Glomerular visceral epithelial cell (primary cell): ENCODE measurements at regions not wholly inside any gene's neighbourhood (a gene's known extent, or its start where the extent isn't known, plus 50 kb on each side); places are given as distances from the start of the nearest gene placed in this dataset.

Source experiments
- DNase-seq: peaks from one replicate; pipeline ENCODE4 v3.0.0-alpha.2; 2016; ENCODE audit errors: extremely low spot score

DNA sequence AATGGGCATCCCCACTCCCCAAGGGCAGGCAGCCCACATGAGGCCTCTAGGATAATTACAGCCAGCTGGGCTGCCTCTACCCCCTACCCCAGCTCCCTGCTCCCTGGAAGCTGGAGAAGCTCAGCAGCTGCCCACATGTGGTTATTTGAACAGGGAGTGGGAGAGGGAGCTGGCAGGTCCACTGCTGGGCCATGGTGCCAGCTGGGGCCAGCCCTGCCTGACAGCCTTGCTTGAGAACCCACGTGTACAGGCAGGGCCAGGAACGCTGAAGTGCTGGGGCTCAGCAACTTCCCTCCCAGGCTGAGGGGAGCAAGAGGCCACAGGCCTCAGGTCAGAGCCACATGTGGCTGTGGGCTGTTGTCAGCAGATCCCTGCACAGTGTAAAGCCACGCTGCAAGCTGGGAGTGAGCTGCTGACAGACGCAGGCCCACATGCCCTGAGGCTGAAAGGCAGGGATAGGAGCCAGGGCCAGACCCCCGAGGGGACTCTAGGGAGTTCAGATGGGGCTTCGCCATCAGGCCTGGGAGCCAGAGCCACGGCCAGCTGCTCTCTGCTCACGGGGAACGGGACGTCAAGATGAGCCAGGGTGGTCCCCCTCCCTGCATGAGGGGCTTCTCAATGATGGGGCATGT lies 129.0 kb downstream of the SYF2 start:
- DNase-seq, result no peak

DNA sequence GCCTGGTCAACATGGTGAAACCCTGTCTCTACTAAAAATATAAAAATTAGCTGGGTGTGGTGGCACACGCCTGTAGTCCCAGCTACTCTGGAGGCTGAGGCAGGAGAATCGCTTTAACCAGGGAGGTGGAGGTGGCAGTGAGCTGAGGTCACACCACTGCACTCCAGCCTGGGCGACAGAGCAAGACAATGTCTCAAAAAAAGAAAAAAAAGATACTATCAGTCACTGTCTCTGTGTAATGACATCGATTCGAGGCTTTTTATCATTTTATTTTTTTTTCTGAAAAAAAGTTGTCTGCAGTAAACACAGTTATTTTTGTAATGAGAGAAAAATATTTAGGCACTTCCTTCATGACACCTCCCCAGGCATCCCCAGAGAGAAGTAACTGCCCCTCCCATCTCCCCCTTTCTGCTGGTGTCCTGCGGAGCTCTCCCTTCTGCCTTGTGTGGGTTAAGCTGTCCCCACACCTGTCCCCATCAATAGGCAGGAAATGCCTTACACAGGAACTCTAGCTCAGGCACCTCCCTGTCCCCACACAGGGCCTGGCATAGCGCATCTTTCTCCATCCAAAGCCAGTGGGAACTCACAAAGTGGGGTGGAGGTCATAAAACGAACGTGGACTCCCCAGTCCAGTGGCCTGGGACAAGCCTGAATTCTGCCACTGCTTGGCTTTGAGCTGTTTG lies 132.0 kb downstream of the SYF2 start:
- DNase-seq, result no peak

DNA sequence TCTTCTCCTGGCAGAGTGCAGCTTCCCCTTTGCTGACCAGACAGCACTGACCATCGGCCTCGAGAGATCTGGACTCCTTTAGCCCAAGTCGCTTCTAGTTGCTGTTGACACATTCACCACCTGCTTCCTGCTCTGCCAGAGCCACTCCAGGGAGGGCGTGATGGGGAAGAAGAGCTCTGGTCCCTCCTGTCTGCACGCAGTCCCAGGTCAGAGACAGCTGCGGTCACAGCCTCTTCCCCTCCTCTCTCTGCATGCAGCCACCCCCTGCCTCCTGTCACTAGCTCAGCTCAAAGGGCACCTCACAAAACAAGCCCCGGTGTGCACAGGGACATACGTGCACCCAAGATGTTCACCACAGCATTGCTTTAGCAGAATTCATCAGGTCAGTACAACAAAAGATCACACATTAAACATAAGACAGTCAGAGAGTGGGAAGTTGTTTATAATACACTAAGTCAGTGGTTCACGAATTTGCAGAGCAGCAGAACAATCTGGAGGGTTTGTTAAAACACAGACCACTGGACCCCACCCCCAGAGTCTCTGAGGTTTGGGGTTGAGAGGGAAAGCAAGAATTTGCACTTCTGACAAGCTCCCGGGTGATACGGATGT lies 132.9 kb downstream of the SYF2 start:
- DNase-seq, result no peak

DNA sequence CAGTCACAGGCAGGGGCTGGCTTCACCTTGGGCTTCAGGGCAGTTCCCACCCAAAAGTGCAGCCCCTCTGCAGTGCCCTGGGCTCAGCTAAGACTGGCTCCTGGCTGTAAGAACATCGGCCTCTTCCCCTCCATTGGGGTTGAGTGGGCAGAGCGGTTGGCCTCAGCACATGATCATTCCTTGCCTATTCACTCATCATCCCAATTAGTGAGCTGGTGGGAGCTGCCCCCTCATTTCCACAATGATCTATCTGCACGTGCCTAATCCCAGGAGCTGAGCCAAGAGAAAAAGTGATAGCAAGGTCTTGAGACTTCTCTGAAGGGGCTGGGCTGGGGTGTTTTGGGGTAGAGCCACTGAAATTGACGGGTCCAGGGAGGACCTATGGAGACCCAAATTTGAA lies 133.6 kb downstream of the SYF2 start:
- DNase-seq, result no peak

DNA sequence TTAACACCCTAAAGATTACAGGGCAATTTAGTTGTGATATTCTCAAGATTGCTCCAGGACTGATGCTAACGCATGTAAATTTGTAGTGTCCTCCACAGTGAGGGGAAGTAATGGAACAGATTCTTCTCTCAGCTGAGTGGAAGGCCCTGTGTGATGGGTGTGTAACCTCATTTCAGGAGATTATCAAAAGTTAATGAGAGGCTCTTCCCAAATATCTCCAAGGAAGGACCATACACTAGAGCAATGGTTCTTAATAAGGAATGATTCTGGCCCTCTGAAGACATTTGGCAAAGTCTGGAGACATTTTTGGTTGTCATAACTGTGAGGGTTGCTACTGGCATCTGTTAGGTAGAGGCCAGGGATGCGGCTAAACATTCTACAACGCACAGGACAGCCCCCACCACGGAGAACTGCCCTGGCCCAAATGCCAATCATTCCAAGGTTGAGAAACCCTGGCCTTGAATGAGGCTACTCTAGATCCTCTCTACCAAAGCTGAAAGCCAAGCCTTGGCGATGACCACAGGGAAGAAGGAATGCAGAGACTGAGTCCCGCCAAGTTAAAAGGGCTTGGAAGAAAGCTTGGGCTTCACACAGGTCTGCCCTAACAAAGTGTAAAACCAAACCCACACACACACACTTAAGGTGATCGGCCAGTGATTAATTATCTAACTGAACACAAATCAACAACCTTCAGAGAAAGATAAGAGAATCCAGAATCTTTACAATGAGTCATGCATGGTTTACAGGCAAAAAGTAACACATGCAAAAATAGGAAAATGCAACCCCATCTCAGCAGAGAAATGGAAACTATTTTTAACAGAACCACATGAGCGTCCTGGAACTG lies 135.8 kb downstream of the SYF2 start:
- no peak for DNase-seq

DNA sequence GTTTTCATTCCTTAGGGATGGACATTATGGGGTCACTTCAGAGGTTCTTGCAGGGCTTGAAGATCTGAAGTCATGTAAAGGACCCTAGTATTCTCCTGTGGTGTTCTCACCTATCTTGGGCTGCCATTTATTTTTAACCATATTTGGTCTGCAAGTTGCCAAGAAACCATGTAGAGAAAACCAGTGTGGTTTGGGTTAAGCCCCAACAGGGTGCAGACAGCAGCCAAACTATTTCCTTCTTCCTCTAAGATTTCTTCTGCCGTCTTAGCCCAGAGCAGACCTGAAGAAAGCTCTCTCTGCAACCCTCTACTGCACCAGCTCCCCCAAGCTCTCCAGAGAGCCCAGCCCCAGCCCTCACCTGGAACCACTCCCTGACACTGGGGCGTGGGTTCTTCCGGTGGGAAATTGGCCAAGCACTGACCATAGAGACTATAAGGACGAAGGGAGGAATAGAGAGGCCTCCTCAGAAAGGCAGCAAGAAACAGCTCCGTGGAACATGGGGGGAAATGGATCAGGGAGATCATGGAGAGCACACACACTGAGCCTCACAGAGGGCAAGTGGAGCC lies 136.6 kb downstream of the SYF2 start:
- DNase-seq, result no peak

DNA sequence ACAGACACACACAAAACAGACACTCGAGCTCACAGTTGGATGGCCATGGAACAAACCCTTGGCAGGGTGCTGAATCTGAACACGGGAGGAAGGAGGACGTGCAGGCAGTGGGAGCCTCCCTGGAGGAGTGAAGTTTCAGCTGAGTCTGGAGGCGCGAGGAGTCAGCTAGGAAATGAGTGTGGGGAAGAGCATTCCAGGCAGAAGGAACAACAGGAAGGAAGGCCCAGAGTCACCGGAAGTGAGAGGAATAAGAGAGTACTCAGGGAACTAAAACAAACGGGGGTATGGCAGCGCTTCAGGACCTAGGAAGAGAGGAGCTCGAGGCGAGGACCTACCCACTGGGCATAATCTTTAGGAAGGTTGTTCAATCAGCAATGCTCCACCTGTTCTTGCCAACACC lies 137.3 kb downstream of the SYF2 start:
- no peak for DNase-seq

DNA sequence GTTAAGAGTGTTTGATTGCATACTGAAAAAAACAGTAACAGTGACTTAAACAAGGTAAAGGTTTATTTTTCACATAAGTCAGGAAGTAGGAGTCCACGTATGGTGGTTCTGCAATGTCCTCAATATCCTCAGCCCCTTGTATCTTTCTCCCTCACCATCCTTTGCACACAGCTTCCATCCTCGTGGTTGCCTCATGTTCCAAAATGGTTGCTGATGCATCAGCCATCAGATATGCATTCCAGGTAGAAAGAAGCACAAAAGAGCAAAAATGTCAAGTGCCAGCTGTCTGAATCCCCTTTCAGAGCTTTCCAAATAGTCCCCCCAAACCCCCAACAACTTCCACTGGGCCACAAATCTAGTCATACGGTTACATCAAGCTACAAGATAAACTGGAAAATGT lies 138.1 kb downstream of the SYF2 start:
- no peak for DNase-seq

DNA sequence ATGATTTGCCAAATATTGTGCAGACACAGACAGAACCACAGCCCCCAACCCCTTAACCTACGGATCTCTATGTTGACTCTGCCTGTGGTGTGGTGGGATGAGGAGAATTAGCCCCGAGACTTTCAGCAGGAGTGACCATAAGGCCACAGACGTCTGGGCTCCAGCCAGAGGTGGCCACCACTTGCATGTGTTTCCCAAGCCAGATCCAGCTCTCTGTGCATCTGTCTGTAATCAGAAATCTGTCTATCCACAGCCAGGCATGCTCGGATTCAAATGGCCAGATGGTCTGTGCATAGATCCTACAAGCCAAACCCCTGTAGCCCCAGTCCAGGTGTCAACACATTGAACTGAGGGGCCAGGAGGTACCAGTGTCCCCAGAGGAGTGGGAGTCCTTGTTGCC lies 140.6 kb downstream of the SYF2 start:
- no peak for DNase-seq

DNA sequence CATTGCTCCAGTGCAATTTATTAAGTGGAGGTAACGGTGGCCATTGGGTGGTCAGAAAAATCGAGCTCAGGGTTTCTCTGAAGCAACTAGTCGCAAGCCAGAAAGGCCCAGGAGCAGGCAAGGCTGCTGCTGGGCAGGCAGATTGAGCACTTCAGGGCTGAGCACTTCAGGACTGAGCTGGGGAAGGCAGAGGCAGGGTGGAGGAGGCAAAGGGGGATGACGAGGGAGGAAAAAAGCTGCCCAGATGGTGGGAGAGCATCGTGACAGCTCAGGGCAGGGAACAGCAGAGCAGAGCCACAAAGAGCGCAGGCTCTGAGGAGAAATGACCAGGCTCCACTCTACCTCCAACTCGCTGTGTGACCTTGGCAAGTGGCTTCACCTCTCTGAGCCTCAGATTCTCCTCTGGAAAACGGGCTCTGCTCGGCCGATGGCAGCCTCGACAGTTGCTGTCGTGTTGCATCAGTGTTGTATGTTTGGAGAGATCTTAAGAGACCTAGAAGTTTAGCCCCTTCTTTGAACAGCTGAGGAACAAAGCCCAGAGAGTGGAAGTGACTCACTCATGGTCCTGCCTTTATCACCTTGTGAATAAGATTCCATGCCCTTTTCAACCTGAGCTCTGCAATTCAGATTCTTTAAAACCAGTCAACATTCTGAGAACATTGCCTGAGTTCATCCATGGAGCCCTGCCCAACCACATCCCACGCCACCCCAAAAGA lies 141.4 kb downstream of the SYF2 start:
- no peak for DNase-seq

DNA sequence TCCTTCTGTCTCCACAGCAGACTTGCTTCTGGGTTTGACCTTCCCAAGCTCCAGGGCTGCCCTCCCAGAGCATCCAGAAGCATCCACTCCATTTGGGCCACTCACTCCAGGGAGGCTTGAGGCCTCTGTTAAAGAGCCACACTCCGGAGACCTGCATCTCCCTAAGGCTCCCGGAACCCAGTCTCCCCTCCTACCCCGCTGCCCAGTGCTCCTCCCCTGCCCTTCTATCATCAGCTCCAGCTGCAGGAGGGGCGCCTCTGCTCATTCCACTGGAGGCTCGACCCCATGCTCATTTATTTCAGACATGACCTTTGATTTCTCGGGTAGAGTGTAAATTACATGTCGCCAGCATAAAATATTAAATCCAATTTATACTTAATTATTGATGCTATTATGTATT lies 142.5 kb downstream of the SYF2 start:
- DNase-seq, result no peak

DNA sequence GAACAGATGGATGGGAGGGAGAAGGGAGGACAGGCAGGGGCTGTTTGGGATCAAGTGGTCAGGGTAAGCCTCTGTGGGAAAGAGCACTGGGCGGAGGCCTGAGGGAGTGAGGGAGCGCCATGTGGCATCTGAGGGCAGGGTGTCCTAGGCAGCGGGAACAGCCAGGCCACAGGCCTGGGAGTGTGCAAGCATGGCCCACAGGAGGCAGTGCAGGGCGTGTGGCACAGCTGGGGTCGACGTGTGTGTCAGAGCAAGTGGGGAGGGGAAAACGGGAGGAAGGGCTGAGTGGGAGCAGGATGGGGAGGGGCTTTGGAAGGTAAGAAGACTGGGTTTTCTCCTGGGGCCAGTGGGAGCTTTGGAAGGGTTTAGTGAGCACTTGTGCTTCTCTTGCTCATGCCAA lies 143.4 kb downstream of the SYF2 start:
- no peak for DNase-seq

DNA sequence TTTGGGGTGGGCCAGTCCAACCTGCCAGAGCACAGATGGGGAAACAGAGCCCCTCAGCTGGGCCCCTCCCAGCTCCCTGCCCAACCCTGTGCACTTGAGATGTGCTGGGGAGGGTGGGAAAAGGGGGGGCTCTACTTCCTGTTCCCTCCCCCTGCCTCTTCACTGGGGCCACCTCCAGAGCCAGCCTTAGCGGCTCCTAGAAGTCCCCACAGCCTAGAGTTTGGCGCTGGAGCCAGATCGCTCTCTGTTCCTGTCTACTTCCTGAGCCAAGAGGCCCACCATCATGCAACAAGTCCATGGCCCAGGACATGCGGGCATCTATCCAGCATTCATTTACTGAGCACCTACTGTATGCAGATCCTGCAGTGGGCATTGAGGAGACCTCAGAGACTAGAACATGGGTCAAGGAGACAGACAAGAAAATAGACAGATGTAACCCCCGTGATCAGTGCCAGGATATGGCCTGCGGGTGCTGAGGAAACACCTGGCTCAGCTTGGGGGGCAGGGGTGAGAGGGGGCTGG lies 144.1 kb downstream of the SYF2 start:
- DNase-seq, result no peak

DNA sequence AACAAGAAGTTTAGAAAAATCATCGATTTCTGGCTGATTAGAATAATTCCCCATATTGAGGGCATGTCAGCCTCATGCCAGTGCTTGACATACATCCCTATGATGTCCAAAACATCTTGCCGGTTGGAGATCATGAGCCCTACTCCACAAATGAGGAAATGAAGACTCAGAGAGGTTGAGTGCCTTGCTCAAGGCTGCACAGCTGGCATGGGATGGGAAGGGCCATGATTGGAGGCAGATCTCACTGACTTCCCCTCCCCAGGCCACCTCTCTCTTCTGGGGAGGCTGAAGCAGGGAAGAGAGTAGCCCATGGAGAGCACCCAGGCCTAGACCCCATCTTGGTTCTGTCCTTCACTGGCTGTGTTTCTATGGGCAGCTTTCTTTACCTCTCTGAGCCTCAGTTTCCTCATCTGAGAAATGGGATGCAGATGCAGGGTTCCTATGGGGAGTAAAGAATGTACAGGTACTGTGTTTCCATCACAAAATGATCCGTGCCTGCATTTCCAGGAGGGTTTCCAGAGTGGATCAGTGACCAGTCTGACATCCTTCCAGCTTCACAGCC lies 145.7 kb downstream of the SYF2 start:
- DNase-seq, result no peak

DNA sequence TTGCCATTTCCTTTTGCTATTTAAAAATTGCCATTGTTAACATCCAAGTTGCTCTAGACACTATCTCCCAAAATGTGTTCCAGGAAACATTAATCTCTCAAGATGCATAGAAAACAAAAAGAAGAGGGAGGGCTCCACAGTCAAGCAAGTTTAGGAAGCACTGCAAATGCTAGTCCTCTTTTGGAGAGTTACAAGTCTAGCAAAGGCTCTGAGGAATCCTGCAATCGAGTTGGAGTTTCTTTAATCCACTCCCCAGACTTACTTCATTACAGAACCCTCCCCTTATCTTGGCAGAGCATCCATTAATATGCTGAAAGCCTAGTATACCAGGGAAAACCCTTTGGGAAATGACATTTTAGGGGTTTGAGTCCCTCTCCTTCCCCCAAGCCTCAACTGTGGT lies 147.9 kb downstream of the SYF2 start:
- DNase-seq, result no peak

DNA sequence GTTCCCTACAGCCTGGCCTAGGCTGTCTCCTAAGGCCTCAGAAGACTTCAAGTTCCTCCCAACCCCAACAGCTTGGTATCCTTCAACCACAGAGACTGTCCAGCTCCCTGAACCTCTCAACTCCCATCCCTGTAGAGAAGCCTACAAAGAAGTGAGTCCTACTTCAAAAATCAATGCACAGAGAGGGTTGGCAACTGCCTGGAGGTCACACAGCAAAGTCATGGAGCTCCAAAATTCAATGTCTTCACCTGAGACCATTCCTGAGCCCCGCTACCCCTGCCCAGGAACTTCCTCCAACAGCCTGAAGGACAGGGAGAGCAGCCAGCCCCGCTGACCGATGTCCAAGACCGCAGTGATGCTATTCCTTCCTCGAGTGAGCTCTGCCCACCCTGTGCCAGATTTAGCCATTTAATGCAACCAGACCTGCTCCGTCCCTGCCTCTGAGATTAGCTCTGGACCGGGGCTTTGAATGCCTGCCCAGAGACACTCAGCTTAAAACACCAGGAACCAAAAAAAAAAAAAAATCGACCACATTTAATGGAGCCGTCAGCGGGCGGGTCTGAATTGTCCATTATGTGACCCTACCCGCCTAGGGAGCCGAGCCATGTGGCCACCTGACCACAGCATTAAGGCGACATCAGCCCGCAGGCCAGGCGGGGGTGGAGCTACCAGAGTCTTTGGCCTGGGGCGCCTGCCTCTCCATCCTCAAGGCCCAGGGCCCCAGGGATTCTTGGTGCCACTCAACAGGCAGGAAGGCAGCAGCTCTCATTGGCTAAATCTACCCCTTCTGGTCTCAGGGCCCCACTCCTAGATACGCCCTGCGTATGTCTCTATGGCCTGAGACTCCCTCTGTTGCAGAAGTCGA lies 148.6 kb downstream of the SYF2 start:
- no peak for DNase-seq

DNA sequence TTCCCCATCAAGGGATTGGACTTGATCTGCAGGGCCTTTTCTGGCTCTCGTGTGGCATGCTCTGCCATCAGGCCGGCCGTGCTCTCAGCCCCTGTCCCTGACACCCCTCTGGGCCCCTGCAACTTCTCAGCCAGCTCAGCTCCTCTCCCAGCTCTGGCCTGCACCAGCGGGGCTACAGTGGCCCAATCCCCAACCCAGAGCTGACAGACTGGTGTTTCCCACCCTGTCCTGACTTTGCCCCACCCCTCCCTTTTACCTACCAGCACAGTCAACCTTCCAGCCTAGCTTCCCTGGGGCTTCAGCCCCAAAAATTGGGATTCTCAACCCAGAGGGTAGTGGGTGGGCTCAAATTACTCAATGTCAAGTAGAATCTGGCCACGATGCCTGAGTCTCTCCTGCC lies 149.3 kb downstream of the SYF2 start:
- no peak for DNase-seq

DNA sequence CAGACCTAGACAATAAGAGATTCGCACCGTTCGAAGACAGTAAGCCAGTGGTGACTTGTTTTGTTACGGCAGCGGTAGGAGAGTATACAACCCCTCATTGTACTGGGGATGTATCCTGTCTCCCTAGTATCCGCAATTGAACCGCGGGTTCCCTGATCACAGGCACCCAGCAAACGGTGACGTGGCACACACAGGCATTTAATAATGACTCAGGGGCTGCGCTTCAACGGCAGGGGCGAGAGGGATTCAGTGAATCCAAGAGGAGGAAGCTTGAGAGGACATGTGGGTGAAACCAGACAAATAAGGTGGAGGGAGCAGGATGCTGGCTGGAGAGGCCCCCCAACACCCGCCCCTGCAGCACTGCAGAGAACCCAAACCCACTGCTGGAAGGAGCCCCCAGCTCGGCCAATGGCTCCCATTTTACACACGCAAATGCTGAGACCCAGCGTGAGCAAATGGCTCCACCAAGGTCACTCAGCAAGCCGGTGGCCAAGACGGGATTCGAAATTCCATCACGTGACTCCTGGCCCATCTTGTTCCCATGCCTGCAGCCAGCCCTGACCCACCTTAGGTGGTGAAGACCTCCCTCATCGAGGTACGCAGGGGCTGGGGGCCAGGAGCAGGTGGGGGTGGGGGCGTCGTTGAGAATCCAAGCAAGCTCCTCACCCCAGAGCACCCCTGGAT lies 149.9 kb downstream of the SYF2 start:
- DNase-seq, result no peak

DNA sequence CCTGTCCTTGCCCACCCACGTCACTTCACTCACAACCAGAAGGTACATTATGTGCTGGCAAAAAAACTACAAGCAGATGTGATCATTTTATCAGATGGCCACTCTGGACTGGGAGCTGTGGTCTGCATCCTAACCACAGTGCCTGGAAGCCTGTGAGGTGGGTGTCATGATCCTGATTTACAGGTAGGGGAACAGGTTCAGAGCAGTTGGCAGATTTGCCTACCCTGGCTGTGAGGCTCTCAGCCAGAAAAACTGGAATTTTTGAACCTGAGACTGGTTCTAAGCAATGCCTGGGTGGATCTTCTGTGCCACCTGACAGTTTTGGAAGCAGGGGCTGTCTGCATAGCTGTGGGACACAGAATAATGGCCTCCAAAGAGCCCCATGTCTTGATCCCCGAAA lies 150.8 kb downstream of the SYF2 start:
- DNase-seq, result no peak
